ENCODE measurements at regions not wholly inside any gene's neighbourhood (a gene's known extent, or its start where the extent isn't known, plus 50 kb on each side); places are given as distances from the start of the nearest gene placed in this dataset.
"Not testable (repeated sequence)": the region's sequence is repeated elsewhere in the genome, so short reads cannot be mapped to it uniquely, and the experiment has no call there.

DNA sequence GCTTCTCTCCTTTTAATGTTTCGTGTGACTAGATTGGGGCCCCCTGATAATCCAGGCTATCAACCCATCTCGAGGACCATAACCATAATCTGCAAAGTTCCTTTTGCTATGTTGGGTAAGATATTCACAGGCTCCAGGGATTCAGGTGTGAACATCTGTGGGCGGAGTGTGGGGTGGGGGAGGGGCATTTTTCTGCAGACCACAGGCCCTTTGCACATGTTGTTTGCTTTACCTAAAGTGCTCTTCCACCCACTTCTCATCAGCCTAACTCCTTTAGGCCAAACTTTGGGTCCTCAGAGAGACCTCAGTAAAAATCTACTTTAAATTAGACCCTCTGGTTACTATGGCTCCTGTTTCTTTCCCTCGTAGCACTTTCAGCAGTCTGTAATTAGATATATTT, 284.4 kb downstream of the WDR11 start:
- DNase-seq = no peak
- no peak for ATAC-seq

- DNase-seq (no peak), ATAC-seq (no peak)
Measured at GRCh38 chr10:121137533-121137932, 286.4 kb downstream of the WDR11 start.

DNA sequence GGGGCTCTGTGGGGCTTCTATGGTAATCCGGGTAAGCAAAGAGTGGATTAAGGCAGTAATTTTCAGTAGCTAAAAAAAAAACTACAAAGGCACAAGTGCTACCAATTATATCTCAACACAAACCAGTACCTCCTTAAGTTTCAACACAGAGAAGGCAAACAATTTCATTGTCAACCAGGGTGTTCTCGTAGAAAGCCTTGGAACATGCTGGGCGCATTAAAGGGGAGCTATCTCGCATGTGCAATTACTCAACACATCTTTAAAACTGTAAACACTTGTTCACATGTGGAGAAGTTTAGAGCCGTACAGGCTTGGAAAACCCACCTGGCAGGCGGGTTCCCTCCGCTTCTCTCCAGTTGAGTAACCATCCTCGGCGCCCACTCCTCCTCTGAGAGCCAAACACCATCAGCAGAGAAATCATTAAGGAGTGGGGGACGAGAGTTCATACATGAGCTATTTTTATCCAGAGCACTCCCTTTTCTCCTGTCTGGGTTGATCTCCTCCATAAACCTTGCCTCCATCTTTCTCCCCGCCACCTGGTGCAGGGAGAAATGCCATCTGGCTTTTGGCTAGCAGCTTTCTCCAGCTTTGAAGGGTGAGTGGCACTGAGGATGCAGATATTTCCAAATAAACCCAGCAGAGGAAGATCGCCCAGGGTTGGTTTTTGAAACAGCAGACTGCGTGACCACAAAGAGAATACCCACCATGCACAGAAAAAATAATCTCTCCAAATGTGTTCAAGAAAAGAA, 287.1 kb downstream of the WDR11 start:
- ATAC-seq = no peak
- DNase-seq = no peak

GRCh38 chr10:121138918-121139317, 287.8 kb downstream of the WDR11 start:
- DNase-seq = no peak
- ATAC-seq = no peak

GRCh38 chr10:121145802-121146395, 294.7 kb downstream of the WDR11 start:
- not testable (repeated sequence) for ATAC-seq, DNase-seq

DNA sequence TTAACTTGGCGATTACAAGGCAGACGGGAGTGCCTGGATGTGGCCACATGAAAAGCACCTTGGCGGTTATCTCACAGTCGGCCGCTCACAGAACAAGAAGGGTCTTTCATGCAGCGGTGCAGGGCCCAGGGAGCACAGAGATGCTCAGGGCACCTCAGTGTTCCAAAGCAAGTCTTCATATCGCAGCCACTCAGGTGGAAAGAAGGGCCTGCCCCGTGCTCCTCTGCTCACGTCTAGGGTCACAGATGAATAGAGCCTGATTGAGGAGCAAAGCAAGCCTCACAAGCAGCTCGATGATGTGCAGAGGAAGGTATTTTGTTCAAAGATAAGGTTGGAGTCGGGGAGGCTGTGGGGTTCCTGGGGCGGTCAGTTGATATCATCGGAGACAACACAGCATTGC, 297.8 kb downstream of the WDR11 start:
- no peak for DNase-seq
- ATAC-seq = no peak

GRCh38 chr10:121152033-121152432, 300.9 kb downstream of the WDR11 start:
- DNase-seq (no peak), ATAC-seq (no peak)

DNA sequence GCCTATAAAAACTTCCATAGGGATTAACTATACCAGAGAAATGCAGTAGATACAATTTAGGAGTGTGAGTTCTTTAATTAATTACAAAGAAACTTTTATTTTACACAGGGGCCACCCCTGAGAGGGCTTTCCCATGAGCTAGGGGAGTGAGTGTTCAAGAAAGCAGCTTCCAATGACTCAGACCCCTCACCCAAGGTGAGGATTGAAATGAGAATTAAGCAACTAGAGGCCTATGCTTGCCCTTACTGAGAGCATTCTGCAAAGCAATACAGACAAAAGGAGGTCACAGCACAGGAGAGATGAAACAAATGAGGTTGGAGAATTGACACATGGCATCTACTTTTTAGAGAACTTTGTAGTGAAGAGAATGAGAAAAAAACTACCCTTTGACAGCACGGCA, 301.8 kb downstream of the WDR11 start:
- DNase-seq (no peak), ATAC-seq (no peak)

- ATAC-seq = no peak
- DNase-seq = no peak
Measured at GRCh38 chr10:121154310-121154709, 303.1 kb downstream of the WDR11 start.

DNA sequence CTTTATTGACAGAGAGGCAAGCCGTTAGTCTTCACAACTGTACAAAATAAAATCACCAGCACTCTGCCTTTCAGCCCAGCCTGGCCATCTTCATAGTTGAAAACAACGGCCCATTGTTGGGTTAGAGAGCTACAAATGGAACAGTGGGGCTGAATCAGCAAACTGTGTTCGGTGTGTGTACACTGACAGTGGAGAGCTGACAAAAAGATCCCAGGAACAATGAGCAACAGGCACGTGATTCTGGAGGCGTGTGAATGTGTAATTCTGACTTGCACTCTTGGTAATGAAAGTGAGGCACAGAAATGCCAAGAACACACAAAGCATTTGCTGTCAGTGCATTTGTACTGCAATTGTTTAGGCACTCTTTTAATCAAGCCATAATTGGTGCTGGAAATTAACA, 303.7 kb downstream of the WDR11 start:
- no peak for ATAC-seq
- DNase-seq = no peak

DNA sequence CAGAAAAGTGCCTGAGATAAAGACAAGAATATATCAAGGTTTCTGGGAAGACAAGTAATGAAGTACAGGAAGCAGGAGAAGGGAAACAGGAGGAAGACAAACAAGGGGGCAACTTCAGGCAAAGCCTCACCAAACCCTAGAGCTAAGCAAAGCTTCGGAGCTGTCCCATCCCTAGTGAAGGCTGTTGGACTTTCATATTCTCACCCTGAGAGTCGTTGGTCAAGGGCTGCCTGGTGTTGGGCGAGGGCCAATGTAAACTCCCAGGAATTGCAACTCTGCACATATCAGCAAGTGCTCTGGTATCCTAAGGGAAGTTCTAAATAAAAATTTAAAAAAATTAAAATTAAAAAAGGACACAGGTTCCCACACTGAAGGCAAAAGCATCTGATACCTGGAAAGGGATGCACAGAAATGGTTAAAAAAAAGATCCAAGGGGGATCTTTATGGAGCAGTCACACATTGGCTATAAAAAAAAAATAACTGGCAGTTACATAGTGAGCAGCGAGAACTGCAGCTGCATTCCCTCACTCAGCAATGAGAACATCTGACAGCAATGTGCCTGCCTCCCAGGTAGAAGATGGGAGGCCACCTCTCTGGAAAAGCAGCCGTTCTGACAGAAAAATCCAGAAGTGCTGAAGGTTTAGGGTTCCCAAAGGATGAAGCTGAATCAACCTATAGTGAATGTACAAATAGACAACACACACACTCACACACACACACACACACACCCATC, 304.7 kb downstream of the WDR11 start:
- DNase-seq = no peak
- ATAC-seq = no peak

GRCh38 chr10:121157998-121158397, 306.8 kb downstream of the WDR11 start:
- ATAC-seq (no peak), DNase-seq (no peak)

DNA sequence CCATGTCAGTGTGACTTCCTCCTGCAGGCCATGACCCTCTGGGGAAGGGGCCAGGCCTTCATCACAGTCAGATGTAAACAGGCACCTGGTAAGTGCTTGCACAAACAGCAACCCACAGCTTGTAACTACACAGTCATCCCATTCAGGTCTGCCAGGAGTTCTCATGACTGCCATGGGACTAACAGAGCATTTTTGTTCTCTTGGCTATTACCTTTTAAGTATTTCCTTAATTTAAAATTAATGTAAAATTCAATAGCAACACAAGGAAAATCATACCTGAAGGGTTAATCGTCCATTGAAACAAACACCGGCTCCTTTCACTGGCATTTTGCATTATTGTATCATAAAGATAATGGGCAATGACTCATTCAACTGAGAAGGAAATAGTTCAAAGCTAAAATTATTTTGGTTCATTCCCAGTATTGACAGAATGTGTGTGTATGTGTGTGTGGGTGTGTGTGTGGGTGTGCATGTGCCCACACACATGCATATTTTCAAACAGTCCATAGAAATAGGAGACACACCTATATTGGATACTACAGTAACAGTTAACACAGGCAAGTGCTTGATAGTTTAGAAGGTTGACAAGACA, 307.9 kb downstream of the WDR11 start:
- ATAC-seq = no peak
- DNase-seq = no peak

DNA sequence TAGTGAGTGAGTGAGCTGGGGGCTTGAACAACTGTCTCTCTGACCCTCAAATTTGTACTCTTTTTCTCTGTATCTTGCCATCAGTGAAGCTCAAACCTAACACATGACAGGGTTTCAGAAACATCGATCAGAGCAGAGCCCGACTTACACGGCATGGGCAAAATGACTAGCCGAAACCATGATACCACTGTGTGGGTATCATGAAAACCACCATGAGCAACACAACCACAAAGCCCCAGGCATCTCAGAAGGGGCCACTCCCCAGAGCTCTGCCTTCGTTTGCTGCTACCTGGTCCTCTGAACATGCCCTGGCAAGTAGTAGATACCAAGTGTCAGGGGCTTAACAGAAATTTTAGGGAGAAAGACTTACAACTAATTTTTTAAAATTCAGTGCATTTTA, 308.5 kb downstream of the WDR11 start:
- peak; percentile 59 for ATAC-seq

DNA sequence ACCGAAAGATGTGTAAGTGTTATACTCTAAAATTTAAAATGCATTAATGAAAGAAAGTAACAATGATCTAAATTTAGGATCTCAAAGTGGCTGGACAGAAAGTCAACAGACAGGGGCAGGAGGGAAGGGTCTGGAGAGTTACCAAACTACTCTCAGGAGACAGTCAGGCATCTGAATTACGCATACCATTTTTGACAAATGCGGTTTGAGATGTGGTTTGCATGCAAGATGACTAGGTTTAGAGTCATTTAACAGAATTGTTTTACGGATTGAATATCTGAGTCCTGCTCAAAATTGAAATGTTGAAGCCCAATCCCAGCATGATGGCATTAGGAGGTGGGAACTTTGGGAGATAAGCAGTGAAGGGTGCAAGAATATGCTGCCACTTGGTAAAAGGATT, 314.1 kb downstream of the WDR11 start:
- ATAC-seq (no peak), DNase-seq (no peak)

More for the DNA sequence above, 308.5 kb downstream of the WDR11 start:
- DNase-seq = peak; percentile 4

- DNase-seq (no peak), ATAC-seq (no peak)
Measured at GRCh38 chr10:121167534-121168243, 316.5 kb downstream of the WDR11 start.

GRCh38 chr10:121168545-121169216, 317.5 kb downstream of the WDR11 start:
- ATAC-seq (no peak), DNase-seq (no peak)

DNA sequence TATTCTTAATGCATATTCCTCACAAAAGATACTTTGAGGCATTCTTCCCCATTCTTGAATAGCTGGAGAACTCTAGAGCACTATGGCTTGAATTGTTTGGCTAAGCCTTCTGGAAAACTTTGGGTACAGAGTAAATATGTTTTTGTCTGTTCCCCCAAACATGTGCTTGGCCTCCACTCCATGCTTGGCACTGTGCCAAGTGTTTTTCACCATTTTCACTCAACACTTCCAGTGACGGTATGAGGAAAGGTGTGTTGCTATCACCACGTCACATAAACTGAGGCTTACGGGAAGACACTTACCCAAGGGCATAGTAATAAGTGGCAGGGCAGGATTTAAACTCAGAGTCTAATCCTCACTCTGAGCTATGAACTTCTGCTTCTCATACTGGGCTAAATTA, 318.2 kb downstream of the WDR11 start:
- DNase-seq = no peak
- no peak for ATAC-seq

DNA sequence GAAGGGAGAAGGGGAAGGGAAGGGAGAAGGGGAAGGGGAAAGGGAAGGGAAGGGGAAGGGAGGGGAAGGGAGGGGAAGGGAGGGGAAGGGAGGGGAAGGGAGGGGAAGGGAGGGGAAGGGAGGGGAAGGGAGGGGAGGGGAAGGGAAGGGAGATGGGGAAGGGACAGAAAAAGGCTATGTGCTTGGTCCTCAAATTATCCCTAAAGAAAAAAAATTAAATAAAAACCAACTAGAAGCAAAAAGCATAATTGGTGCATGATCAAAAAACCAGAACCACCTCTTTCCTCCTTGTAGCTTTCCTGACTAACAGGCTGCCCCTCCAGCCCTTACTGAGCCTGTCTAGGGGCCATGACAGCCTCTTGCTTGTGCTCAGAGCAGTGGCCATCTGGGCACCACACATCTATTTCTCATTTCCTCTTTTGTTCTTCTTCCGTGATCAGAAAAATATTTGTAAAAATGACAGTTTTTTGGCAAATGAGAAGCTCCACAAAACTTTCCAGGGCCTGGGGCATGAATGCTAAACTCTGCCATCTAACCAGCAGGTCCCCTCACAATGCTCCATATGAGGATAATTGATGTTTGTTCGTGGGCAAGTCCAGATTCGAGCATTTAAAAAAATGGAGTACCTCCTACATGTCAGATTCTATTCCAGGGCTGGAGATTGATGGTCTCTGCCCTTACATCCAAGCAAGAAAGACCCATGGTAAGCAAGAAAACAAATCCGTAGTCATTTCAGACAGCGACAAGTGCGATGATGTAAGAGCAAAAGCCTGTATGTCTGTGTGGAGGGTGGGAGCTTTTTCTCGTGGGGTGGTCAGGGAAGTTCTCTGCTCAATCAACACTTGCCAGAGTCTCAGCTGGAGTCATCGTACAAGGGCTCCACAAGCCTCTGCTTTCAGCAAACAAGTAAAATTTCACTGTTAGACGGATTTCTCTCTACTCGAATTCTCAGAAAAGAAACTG, 320.9 kb downstream of the WDR11 start:
- no peak for ATAC-seq
- DNase-seq = no peak

DNA sequence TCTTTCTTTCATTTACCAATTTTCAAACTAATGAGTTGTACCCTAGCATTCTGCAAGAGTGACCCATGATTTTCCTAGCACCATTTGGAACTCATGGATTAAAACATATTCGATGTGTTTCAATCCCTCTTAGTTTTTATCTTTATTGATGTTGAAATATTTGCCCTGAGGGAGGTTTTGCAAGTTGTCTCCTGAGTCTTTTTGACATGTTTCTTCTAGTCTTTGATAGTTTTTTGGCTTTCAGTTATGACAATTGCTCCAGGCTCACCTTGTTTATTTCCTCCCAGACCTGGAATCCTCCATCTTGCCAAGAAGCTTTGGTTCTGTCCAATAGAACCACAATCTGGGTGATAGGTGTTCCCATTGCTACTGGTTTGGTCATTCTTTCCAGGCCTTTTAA, 327.8 kb downstream of the WDR11 start:
- no peak for ATAC-seq
- DNase-seq = no peak

DNA sequence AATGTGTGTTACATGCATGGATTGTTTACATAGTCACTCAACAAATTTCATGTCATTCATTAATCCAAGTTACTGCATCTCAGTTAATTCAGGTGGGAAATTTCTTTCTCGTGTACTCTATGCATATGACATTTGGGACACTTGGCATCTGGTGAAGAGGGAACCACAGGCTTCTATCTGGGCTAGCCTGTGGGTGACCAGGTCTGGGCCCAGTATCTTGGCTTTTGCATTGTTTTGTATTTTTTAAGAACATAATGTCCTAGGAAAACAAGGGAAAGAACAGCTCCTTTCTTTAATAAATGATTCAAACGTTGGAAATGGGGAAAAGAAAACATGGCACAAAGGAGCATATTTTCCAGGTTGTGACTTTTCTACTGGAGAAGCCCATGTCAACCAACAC, 331.1 kb downstream of the WDR11 start:
- DNase-seq = no peak
- ATAC-seq = no peak

Measured in stimulated activated naive CD8-positive, alpha-beta T cell treated with anti-CD3 and anti-CD28 coated beads, Interleukin-15, Interleukin-2, amounts not matched to agents 100 U/mL and 50 U/mL, for 24 hours (primary cell).